ENCODE measurements at regions not wholly inside any gene's neighbourhood (a gene's known extent, or its start where the extent isn't known, plus 50 kb on each side); places are given as distances from the start of the nearest gene placed in this dataset.

GRCh38 chr1:104467590-104467989 lies 717.9 kb downstream of the AMY1C start:
- no peak for TF ChIP-seq CTCF (conservative IDR thresholded peaks at IDR 0.05; ENCODE audit: low read depth, low read length)
- no peak for DNase-seq (ENCODE audit: low read depth)
- H3K4me3 ChIP-seq (ENCODE audit: low read depth, low read length) = no peak overlapping the region

GRCh38 chr1:104468282-104468681 lies 718.6 kb downstream of the AMY1C start:
- TF ChIP-seq CTCF (conservative IDR thresholded peaks at IDR 0.05; ENCODE audit: low read depth, low read length) = no peak
- no peak for DNase-seq (ENCODE audit: low read depth)
- no peak overlapping the region for H3K4me3 ChIP-seq (ENCODE audit: low read depth, low read length)

- DNase-seq (ENCODE audit: low read depth) = no peak
- TF ChIP-seq CTCF (conservative IDR thresholded peaks at IDR 0.05; ENCODE audit: low read depth, low read length) = no peak
- no peak overlapping the region for H3K4me3 ChIP-seq (ENCODE audit: low read depth, low read length)
Observed at GRCh38 chr1:104476126-104476525, 726.4 kb downstream of the AMY1C start.

- no peak for TF ChIP-seq CTCF (conservative IDR thresholded peaks at IDR 0.05; ENCODE audit: low read depth, low read length)
- H3K4me3 ChIP-seq (ENCODE audit: low read depth, low read length) = no peak overlapping the region
- no peak for DNase-seq (ENCODE audit: low read depth)
Observed at GRCh38 chr1:104488296-104489015, 738.8 kb downstream of the AMY1C start.

GRCh38 chr1:104526158-104526795 lies 776.6 kb downstream of the AMY1C start:
- DNase-seq (ENCODE audit: low read depth) = no peak
- TF ChIP-seq CTCF (conservative IDR thresholded peaks at IDR 0.05; ENCODE audit: low read depth, low read length) = no peak
- no peak overlapping the region for H3K4me3 ChIP-seq (ENCODE audit: low read depth, low read length)

GRCh38 chr1:104531990-104532389 lies 782.3 kb downstream of the AMY1C start:
- no peak for DNase-seq (ENCODE audit: low read depth)

More at GRCh38 chr1:104531990-104532389, 782.3 kb downstream of the AMY1C start:
- TF ChIP-seq CTCF (conservative IDR thresholded peaks at IDR 0.05; ENCODE audit: low read depth, low read length) = no peak
- H3K4me3 ChIP-seq (ENCODE audit: low read depth, low read length) = no peak overlapping the region

Data from choroid plexus epithelial cell (primary cell).